NCI-H748 (cell line): ENCODE measurements at regions not wholly inside any gene's neighbourhood (a gene's known extent, or its start where the extent isn't known, plus 50 kb on each side); places are given as distances from the start of the nearest gene placed in this dataset.
"Not testable (repeated sequence)": the region's sequence is repeated elsewhere in the genome, so short reads cannot be mapped to it uniquely, and the experiment has no call there.

Experiments
- DNase-seq: peaks from one replicate; lab custom pipeline; 2025; ENCODE audit not compliant: unreplicated experiment; lab: John Stamatoyannopoulos, UW

DNA sequence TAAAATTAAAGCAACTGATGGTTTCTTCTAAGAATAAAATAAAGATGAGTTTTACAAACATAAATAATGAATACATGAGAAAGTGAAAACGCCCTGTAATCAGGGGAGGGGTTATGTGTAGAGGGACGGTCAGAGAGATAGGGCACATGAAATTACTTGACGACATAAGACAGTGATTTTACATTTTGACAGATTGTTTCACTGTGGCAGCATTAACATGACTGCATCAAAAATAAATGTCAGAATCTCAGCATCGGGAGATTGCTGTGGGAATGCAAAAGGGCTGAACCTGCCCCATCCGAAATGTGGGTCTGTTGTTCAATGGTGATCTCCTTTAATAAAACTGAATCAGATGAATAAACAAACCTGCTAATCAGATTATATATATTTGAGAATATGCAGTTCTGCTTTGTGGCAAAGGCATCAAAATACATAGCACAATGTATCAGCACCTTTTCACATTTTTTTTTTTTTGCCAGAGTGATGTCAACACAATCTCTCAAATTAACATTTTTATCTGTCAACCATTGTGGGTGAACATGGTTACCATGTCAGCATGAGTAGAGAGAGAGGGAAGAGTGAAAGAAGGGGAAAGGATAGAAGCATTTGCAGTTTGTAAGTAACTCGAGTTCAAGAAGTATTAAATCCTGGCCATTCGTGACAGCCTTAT, 177.1 kb upstream of the MAN1A1 start:
- DNase-seq, result peak; percentile 55

- DNase-seq, result no peak
Measured at GRCh38 chr6:119524410-119524809, 174.8 kb upstream of the MAN1A1 start.

DNA sequence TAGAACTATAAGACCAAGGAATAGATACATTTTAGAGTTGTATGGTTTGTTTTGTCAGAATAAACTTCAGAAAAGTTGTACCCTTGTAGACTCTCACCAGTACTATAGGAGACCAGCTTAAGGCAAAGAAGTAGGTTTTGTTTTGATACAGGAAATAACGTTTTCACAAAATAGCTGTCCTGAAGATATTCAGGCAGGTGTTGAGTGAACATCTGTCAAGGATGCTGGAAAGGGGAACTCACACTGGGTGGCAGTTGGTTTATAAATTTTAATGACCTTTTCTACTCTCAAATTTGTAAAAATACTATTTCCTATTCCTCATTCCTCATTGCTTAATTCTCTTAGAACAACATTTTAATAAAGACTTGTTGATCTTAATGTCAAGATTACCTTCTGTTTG, 174.0 kb upstream of the MAN1A1 start:
- peak; percentile 36 for DNase-seq

- peak; percentile 94 for DNase-seq
Measured at GRCh38 chr6:119521251-119521650, 171.7 kb upstream of the MAN1A1 start.

DNA sequence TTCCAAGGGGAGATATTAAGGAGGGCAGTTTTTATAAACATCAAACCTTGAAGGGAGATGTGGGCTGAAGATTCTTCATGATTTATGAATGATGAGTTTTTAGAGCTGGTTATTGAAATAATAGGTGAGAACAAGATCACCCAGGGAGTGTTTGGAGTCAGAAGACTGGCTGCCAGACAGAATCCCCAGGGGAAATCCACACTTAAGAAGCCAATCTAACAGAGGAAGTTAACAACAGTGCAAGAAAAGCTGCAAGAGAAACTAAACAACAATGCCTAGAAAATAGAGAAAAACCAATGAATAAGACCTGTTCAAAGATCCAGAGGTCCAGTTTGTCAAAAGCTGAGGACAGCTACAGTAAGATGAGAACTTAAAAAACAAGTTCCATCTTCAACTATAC, 167.9 kb upstream of the MAN1A1 start:
- DNase-seq, result no peak

GRCh38 chr6:119514345-119514744, 164.8 kb upstream of the MAN1A1 start:
- DNase-seq, result no peak

- DNase-seq, result peak; percentile 32
Measured at GRCh38 chr6:119511024-119511423, 161.5 kb upstream of the MAN1A1 start.

DNA sequence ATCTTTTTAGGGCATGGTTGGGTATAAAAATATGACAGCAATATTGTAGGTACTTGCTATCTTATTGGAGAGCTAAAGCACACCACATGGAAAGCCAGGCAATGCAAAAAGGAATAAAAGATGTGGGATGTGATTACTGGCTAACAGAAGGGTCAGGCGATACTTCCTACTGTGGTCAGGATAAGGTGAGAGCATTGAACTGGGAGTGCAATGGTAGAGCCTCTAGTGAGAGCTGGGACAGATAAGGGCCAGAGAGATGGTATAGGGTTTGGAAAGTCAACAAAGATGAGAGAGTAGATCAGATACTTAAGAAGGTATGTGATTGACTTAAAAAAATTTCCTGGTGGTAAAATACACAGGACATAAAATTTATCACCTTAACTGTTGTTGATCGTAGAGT, 160.7 kb upstream of the MAN1A1 start:
- DNase-seq, result no peak

GRCh38 chr6:119506631-119507174, 157.1 kb upstream of the MAN1A1 start:
- DNase-seq, result no peak

DNA sequence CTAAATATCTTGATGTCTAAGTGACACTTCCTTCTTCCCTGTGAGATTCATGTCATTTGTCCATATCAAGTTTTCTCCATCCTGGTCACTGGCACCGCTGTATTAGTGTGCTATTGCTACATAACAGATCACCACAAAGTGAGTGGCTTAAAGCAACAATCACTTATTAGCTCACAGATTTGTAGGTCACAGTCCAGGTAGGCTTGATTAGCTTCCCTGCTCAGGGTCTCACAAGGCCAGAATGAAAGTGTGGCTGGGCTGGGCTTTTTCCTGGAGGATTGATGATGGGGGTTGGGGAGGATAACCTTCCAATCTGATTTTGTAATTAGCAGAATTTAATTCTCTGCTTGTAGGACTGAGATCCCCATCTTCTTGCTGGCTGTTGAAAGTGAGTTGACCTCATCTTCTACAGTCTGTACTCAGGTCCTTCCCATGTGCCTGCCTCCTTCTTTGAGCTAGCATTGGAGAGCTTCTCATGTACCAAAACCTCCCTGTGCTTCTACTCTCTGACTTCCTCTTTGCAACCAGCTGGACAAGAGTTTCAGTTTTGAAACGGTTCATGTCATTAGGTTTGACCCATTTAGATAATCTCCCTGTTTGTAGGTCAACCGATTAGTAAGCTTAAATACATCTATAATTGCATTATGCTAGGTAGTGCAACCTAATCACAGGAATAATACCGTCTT, 152.4 kb upstream of the MAN1A1 start:
- peak; percentile 6 for DNase-seq

- DNase-seq, result no peak
Measured at GRCh38 chr6:119499797-119500196, 150.2 kb upstream of the MAN1A1 start.

- no peak for DNase-seq
Measured at GRCh38 chr6:119497988-119498727, 148.6 kb upstream of the MAN1A1 start.

DNA sequence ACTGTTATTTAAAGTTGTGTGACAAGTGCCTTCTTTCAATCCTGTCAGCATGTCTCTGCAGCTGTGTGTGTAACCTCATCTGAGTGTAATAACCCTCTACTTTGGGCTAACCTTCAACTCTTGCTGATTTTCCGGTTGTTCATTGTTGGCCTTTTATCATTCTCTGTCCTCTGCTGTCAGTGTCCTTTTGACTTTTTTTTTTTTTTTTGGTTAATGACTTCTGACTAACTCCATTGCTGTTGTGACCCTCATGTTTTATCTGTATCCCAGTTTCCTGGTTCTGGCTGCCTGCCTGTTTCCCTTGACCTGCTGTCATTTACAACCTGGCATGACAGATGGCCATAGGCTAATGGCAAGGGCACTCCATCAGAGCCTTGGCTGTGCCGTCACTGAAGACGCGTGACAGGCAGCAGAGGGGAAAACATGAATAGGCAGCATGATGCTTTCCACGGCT, 145.7 kb upstream of the MAN1A1 start:
- DNase-seq, result peak; percentile 80

- peak; percentile 90 for DNase-seq
Measured at GRCh38 chr6:119493980-119494379, 144.4 kb upstream of the MAN1A1 start.

- not testable (repeated sequence) for DNase-seq
Measured at GRCh38 chr6:119491112-119491511, 141.6 kb upstream of the MAN1A1 start.

DNA sequence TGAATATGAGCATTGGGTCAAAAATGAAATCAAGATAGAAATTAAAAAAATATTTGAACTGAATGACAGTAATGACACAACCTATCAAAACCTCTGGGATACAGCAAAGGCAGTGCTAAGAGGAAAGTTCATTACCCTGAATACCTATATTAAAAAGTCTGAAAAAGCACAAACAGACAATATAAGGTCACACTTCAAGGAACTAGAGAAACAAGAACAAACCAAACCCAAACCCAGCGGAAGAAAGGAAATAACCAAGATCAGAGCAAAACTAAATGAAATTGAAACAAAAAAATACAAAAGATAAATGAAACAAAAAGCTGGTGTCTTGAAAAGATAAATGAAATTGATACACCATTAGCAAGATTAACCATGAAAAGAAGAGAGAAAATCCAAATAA, 140.5 kb upstream of the MAN1A1 start:
- DNase-seq, result not testable (repeated sequence)

DNA sequence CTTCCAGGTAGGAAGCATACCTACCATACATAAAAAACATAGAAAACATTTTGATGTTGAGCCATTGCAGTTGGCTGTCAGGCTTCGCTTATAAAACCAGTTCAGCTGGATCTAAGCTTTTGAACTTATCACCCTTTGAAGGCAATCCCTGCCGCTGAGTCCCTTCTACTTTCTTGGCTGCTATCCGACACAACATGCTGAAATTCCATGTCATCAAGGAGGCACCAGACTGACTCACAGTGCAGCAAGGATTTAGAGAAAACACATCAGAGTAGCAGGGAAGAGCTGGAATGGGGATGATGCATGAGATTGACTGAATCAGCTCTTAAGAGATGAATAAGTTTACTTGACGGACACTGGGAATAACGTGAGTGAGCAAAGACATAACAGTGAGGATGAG, 135.0 kb upstream of the MAN1A1 start:
- DNase-seq, result no peak

DNA sequence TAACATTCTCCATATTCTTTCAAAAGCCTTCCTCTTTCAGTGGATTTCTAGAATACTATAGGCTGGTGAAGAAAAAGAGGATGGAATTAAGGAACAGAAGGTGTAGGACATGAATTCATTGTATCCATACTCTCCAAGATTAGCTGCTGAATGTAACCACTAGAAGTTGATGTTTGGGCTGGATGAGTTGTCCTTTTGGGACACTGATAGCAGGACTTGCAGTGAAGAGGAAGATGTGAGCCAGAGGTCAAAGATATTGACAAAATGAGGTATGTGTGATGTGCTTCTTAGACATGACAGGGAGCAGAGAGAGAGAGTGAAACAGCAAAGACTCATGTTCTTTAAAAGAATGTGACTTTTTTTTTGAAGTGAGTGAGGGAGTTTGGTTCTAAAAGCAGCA, 134.3 kb upstream of the MAN1A1 start:
- DNase-seq, result no peak

- DNase-seq, result peak; percentile 64
Measured at GRCh38 chr6:119482850-119483285, 133.3 kb upstream of the MAN1A1 start.

- DNase-seq, result no peak
Measured at GRCh38 chr6:119481976-119482375, 132.4 kb upstream of the MAN1A1 start.

- DNase-seq, result no peak
Measured at GRCh38 chr6:119480961-119481497, 131.5 kb upstream of the MAN1A1 start.
